PFSK-1 (cell line): ENCODE measurements at regions not wholly inside any gene's neighbourhood (a gene's known extent, or its start where the extent isn't known, plus 50 kb on each side); places are given as distances from the start of the nearest gene placed in this dataset.

Experiments used
- POLR2AphosphoS5 ChIP-seq: IDR thresholded peaks from 2 replicates; pipeline ENCODE4 v1.6.1; 2012; ENCODE audit warnings: low read depth, mild to moderate bottlenecking, control low read depth, low read length, moderate library complexity
- REST ChIP-seq, 2 experiments: IDR thresholded peaks; 2 replicates each; pipeline versions ENCODE4 v1.6.1 to v1.8.0; 2011 to 2012; ENCODE audit warnings: low read depth in 2 of 2, low read length in 2 of 2, control low read depth in 1 of 2, inconsistent platforms in 1 of 2, mild to moderate bottlenecking in 1 of 2, moderate library complexity in 1 of 2; ENCODE audit not compliant: insufficient read depth in 1 of 2
- SIN3A ChIP-seq: IDR thresholded peaks from 2 replicates; pipeline ENCODE4 v1.6.1; 2012; ENCODE audit warnings: mild to moderate bottlenecking, low read length, moderate library complexity, borderline replicate concordance; ENCODE audit not compliant: insufficient read depth
- TAF1 ChIP-seq: IDR thresholded peaks from 2 replicates; pipeline ENCODE4 v1.6.1; 2012; ENCODE audit warnings: low read length, control low read depth, borderline replicate concordance; ENCODE audit not compliant: insufficient read depth

DNA sequence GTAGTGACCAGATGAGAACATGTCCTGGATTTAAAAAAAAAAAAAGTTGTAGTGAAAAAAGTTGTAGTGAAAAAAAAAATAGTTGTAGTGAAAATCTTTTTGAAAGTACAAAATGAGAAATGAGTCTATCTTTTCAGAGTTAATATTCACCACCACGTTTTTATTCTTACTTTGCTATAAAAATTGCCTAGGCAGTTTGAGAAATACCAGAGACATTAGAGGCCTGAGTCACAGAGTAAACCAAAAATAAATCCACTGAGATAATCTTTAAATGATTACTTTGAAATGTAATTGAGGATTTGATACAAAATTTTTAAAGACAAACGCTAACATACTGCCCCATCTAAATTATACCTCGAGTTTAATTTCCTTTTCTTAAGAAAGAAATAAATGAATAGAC, 101.2 kb upstream of the TIAM2 start:
- TF ChIP-seq REST (IDR thresholded peaks at IDR 0.05; ENCODE audit: insufficient read depth in 1 of 2, low read depth in 2 of 2, low read length in 2 of 2) = no peak
- TF ChIP-seq POLR2AphosphoS5 = no peak
- TF ChIP-seq SIN3A = no peak
- no peak for TF ChIP-seq TAF1
